Peyer's patch (tissue), 4 donors: ENCODE measurements at regions not wholly inside any gene's neighbourhood (a gene's known extent, or its start where the extent isn't known, plus 50 kb on each side); places are given as distances from the start of the nearest gene placed in this dataset.

Experiments used
- CTCF ChIP-seq, 6 experiments: fragments of 450-650 bp in 4 of 6; fragments of 200-600 bp in 2 of 6; sonication (generic) in 1 of 6; IDR thresholded peaks; one replicate each; pipeline ENCODE4 v1.5.1; 2017 to 2019; ENCODE audit warnings: antibody characterized with exemption in 6 of 6, mild to moderate bottlenecking in 3 of 6, moderate library complexity in 1 of 6
- POLR2A ChIP-seq, 2 donors: fragments of 450-650 bp; IDR thresholded peaks; one replicate each; pipeline ENCODE4 v1.5.1; 2017; ENCODE audit warnings: antibody characterized with exemption in 2 of 2, mild to moderate bottlenecking in 2 of 2, moderate library complexity in 2 of 2

DNA sequence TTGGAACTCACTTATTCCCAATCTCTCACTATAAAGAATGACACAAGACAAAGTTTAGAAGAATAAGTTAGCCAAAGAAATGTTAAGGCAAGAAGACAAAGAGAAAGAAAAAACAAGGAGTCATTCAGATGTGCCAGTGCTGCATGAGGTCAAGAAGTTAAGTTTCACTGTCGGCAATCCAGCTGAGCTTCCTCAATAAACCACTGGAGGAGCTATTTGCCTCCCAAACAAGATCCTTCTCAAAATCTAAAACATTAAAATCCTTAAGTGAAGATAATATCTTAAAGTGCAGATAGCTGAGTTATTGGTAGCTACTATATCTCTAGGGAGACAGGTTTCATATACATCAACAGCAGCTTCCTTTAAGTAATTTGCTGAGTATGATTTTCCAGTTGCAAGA is 512.3 kb downstream of the HDGFL1 start:
- TF ChIP-seq CTCF (IDR thresholded peaks at IDR 0.05) (no peak), POLR2A (IDR thresholded peaks at IDR 0.05) (no peak)
